ENCODE measurements at regions not wholly inside any gene's neighbourhood (a gene's known extent, or its start where the extent isn't known, plus 50 kb on each side); places are given as distances from the start of the nearest gene placed in this dataset.

DNA sequence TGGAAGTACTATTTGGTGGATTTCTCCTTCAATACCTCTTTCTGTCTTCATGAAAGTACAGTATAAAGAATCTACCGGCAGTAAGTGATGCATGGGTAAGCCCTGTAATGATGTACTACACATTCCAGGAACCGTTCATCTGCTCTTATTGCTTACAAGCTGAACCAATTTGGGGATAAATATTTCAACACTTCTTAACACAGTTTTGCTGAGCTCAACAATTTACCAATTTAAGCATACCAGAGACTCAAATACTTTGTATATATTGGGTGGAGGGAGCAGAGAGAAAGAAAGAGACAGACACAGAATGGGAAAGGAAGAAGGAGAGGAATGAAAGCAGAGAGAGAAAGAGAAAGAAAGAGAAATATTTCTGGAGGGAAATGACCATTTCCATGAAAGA, 821.1 kb upstream of the FLRT2 start:
- H3K4me3 ChIP-seq (ENCODE audit: control insufficient read depth, low read depth, low read length), result no peak overlapping the region
- no peak for DNase-seq (ENCODE audit: low read depth)
- TF ChIP-seq, protein P1, sequence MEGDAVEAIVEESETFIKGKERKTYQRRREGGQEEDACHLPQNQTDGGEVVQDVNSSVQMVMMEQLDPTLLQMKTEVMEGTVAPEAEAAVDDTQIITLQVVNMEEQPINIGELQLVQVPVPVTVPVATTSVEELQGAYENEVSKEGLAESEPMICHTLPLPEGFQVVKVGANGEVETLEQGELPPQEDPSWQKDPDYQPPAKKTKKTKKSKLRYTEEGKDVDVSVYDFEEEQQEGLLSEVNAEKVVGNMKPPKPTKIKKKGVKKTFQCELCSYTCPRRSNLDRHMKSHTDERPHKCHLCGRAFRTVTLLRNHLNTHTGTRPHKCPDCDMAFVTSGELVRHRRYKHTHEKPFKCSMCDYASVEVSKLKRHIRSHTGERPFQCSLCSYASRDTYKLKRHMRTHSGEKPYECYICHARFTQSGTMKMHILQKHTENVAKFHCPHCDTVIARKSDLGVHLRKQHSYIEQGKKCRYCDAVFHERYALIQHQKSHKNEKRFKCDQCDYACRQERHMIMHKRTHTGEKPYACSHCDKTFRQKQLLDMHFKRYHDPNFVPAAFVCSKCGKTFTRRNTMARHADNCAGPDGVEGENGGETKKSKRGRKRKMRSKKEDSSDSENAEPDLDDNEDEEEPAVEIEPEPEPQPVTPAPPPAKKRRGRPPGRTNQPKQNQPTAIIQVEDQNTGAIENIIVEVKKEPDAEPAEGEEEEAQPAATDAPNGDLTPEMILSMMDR (IDR thresholded peaks at IDR 0.05; ENCODE audit: control insufficient read depth, insufficient read depth, low read depth, low read length, missing control alignments), result no peak

DNA sequence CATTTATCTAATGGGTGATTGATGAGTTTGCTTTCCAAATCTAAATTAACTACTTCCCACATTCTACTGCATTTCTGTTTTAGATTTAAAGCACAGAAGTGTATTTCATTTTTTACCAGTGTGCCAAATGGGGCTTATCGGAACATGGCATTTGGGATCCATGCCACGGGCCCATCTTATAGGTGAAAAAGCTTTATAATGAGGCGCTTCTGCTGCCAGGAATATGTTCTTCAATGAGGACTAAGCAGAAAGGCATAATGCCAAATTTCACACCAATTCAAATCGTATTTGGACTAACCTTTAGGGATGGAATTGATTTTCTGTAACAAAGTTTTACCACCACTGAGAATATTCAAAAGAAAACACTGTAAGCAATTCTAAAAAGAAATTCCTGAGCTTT, 803.5 kb upstream of the FLRT2 start:
- TF ChIP-seq, protein P1 (IDR thresholded peaks at IDR 0.05; ENCODE audit: control insufficient read depth, insufficient read depth, low read depth, low read length, missing control alignments), result no peak
- DNase-seq (ENCODE audit: low read depth), result no peak
- no peak overlapping the region for H3K4me3 ChIP-seq (ENCODE audit: control insufficient read depth, low read depth, low read length)

DNA sequence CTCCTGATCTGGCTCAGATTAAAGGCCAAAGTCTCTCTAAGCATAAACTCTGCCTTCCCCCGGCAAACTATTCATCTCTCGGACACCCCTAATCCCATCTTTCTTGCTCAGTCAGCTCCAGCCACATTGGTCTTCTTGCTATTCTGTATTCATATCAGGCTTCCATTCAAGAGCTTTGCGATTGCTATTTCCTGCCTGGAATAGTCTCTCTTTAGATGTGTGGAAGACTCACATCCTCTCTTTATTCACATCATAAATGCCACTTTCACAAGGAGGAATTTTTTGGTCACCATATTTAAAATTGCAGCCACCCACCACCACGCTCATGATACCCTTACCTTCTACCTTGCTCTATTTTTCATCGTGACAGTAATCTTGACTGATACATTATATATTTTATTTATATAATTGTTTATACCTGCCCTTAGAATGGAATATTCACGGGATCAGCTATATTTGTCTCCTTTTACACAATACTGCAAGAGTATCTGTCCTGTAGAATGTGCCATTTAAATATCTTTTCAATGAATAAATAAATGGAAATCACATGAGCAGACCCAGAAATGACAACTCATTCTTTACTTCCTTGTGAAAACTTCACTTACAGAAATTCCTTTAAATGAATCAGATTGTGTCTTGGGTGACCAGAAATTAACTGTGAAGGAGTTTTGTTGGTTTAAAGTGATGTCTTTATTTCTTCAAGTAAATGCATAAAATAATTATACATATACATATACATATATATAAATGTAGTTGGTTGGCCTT, 780.6 kb upstream of the FLRT2 start:
- TF ChIP-seq, protein P1 (IDR thresholded peaks at IDR 0.05; ENCODE audit: control insufficient read depth, insufficient read depth, low read depth, low read length, missing control alignments), result no peak
- no peak overlapping the region for H3K4me3 ChIP-seq (ENCODE audit: control insufficient read depth, low read depth, low read length)
- no peak for DNase-seq (ENCODE audit: low read depth)

DNA sequence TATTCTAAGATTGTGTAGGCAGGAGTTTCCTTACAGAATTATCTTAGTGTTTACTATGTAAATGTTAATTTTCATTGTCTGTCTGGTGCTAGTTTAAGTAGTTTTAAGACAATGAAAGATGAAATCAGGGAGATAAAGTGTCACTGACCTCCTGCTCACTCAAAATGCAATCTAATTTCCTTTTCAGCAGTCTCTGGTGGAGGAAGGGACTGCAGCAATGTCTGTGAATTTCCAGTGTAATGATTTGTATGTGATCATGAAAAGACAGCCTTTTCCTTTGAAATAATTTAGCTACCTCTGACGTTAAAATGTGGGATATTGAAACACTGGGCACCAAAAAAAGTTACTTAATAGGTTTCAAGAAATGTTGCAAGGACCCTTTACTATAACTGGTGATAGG, 779.7 kb upstream of the FLRT2 start:
- no peak overlapping the region for H3K4me3 ChIP-seq (ENCODE audit: control insufficient read depth, low read depth, low read length)
- TF ChIP-seq, protein P1 (IDR thresholded peaks at IDR 0.05; ENCODE audit: control insufficient read depth, insufficient read depth, low read depth, low read length, missing control alignments), result no peak
- DNase-seq (ENCODE audit: low read depth), result no peak

DNA sequence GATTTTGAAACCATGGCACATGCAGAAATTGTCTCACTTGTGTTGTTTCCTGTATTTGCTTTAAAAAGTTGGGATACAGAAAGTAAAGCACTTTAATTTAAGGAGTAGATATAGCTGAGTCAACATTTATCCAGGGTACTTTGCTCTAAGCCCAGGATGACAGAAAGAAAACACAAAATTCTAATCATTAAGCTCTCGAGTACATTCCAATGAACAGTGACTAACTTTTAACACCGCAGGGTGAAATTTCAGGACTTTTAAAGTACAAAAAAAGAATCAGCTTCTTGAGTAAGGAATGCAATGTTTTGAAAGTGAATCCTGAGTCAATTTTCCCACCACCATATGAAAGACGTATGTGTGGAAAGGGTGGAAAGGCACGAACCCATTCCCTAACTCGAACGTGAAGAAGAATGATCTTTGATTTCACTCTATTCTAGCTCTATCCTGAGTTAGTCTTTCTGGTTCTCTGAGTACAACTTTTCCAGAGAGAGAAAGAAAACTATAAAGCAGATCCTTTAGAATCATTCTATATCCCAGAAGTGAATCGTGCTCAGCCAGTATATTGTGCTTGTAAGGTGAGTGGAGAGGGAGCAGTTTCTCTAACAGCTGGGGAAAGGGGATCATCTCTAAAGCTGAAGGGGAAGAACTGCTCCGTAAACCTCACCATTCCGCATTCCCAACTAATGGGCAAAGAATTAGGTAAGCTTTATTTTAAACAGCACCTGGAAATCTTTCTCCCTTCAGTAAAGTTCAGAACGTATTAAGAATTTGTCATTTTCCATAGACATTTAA, 779.0 kb upstream of the FLRT2 start:
- TF ChIP-seq, protein P1 (IDR thresholded peaks at IDR 0.05; ENCODE audit: control insufficient read depth, insufficient read depth, low read depth, low read length, missing control alignments), result no peak
- no peak for DNase-seq (ENCODE audit: low read depth)
- H3K4me3 ChIP-seq (ENCODE audit: control insufficient read depth, low read depth, low read length), result no peak overlapping the region

DNA sequence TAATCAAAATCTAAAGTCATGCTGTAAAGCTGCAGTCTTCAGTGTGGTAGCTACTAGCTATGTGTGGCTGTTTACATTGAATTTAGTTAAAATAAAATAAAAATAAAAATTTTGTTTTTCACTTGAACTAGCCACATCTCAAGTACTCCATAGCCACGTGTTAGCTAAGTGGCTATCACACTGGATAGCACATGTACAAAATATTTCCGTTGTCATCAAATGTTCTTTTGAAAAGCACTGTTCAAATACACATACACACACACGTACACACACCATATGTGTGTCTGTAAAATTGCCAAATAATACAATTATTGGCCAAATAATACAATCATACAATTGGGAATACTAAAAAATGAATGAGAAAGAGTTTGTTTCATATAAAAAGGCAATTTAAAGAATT, 778.2 kb upstream of the FLRT2 start:
- TF ChIP-seq, protein P1 (IDR thresholded peaks at IDR 0.05; ENCODE audit: control insufficient read depth, insufficient read depth, low read depth, low read length, missing control alignments), result no peak
- no peak overlapping the region for H3K4me3 ChIP-seq (ENCODE audit: control insufficient read depth, low read depth, low read length)
- DNase-seq (ENCODE audit: low read depth), result no peak
